ENCODE measurements at regions not wholly inside any gene's neighbourhood (a gene's known extent, or its start where the extent isn't known, plus 50 kb on each side); places are given as distances from the start of the nearest gene placed in this dataset.

- no peaks in the 10 kb centered on the region for H3K4me1 ChIP-seq
- no peaks in the 10 kb centered on the region for H3K36me3 ChIP-seq (ENCODE audit: insufficient read depth in 1 of 2, low read depth in 1 of 2)
- H3K4me3 ChIP-seq: no peak overlapping the region
- no peaks in the 10 kb centered on the region for H3K27me3 ChIP-seq (ENCODE audit: insufficient read depth in 3 of 3, low read length in 2 of 3)
- DNase-seq: no peak
- no peak for ATAC-seq
- intact Hi-C loops (cut with DNase I): no loop called here
- H3K27ac ChIP-seq: no peak overlapping the region
- H3K9me3 ChIP-seq: no peaks in the 10 kb centered on the region
- 93 to 96% (median 93%) methylated on average over 1 of the region's 1 CpG for WGBS, 3 donors
- no peak for TF ChIP-seq CTCF (IDR thresholded peaks at IDR 0.05)
These were observed 238.3 kb upstream of the PLSCR5 start for GRCh38 chr3:146843476-146843875.

- Histone ChIP-seq H3K4me1 (no peaks in the 10 kb centered on the region), H3K9me3 (no peaks in the 10 kb centered on the region), H3K36me3 (ENCODE audit: insufficient read depth in 1 of 2, low read depth in 1 of 2) (no peaks in the 10 kb centered on the region), H3K27ac (no peak overlapping the region), H3K27me3 (ENCODE audit: insufficient read depth in 3 of 3, low read length in 2 of 3) (no peaks in the 10 kb centered on the region), H3K4me3 (no peak overlapping the region)
- no peak for TF ChIP-seq CTCF (IDR thresholded peaks at IDR 0.05)
- intact Hi-C loops (cut with DNase I): no loop called here
- ATAC-seq: no peak
- DNase-seq: no peak
- WGBS, 3 donors: 62 to 69% (median 67%) methylated on average over 3 of the region's 3 CpGs
These were observed 234.7 kb upstream of the PLSCR5 start for GRCh38 chr3:146839727-146840375.

- no peak overlapping the region for H3K27ac ChIP-seq
- H3K4me3 ChIP-seq: no peak overlapping the region
- H3K4me1 ChIP-seq: no peaks in the 10 kb centered on the region
- intact Hi-C loops (cut with DNase I): no loop called here
- no peaks in the 10 kb centered on the region for H3K27me3 ChIP-seq (ENCODE audit: insufficient read depth in 3 of 3, low read length in 2 of 3)
- H3K9me3 ChIP-seq: no peaks in the 10 kb centered on the region
- no peaks in the 10 kb centered on the region for H3K36me3 ChIP-seq (ENCODE audit: insufficient read depth in 1 of 2, low read depth in 1 of 2)
- DNase-seq (no peak), ATAC-seq (no peak)
- no peak for TF ChIP-seq CTCF (IDR thresholded peaks at IDR 0.05)
- WGBS, 3 donors: 94 to 98% (median 95%) methylated on average over 3 of the region's 3 CpGs
These were observed 233.1 kb upstream of the PLSCR5 start for GRCh38 chr3:146838221-146838620.

GRCh38 chr3:146834917-146835316 lies 229.8 kb upstream of the PLSCR5 start:
- no peak for TF ChIP-seq CTCF (IDR thresholded peaks at IDR 0.05)
- Histone ChIP-seq H3K4me1 (no peaks in the 10 kb centered on the region), H3K4me3 (no peak overlapping the region), H3K9me3 (no peaks in the 10 kb centered on the region), H3K36me3 (ENCODE audit: insufficient read depth in 1 of 2, low read depth in 1 of 2) (no peaks in the 10 kb centered on the region), H3K27ac (no peak overlapping the region), H3K27me3 (ENCODE audit: insufficient read depth in 3 of 3, low read length in 2 of 3) (no peaks in the 10 kb centered on the region)
- intact Hi-C loops (cut with DNase I): no loop called here
- ATAC-seq: no peak
- DNase-seq: no peak

GRCh38 chr3:146832857-146833458 lies 227.8 kb upstream of the PLSCR5 start:
- ATAC-seq: no peak
- no peaks in the 10 kb centered on the region for H3K9me3 ChIP-seq
- no peak overlapping the region for H3K4me3 ChIP-seq
- intact Hi-C loops (cut with DNase I): no loop called here
- no peaks in the 10 kb centered on the region for H3K4me1 ChIP-seq
- 75 to 80% (median 78%) methylated on average over 5 of the region's 5 CpGs for WGBS, 3 donors
- no peak overlapping the region for H3K27ac ChIP-seq
- no peak for TF ChIP-seq CTCF (IDR thresholded peaks at IDR 0.05)
- H3K27me3 ChIP-seq (ENCODE audit: insufficient read depth in 3 of 3, low read length in 2 of 3): no peaks in the 10 kb centered on the region
- no peaks in the 10 kb centered on the region for H3K36me3 ChIP-seq (ENCODE audit: insufficient read depth in 1 of 2, low read depth in 1 of 2)
- DNase-seq: peak in 1 of 2 donors; percentile 19

Measured in psoas muscle (tissue), 7 donors.